GM19463 (cell line): ENCODE measurements at regions not wholly inside any gene's neighbourhood (a gene's known extent, or its start where the extent isn't known, plus 50 kb on each side); places are given as distances from the start of the nearest gene placed in this dataset.
A peak's percentile ranks its signal among the peaks of the same experiment; 100 is the strongest.

Experiments
- ATAC-seq: cut with Tn5 transposase; IDR thresholded peaks from one replicate; pipeline ENCODE4 v1.9.1; 2021; ENCODE audit warnings: mild to moderate bottlenecking, moderate library complexity; ENCODE audit not compliant: unreplicated experiment

DNA sequence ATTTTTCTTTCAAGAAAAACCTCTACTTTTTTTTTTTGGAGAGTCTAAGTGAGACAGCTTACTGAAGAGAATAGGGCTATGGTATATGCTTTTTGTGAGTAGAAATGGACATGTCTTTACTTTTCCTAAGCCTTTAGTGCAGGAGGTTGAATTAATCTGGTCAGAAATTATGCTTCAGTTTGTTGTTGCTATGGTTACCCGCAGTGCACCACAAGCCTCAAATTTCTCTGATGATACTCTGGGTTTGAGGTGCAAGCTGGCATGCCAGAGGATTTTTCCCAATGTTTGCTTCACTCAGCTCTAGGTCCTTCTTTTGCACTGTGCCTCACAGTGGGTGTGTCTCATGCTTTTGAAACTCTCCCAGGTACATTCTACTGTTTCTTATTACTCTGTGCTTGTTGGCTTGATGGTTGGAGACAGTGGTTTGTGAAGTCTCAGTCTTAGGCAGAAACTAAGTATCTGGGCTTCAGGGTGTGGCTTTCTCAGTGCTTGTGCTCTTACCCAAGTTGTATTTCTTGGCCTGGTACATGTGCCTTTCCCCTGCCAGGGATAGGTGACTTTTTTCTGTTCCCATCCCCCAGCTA is 278.3 kb downstream of the RBM43 start:
- no peak for ATAC-seq

DNA sequence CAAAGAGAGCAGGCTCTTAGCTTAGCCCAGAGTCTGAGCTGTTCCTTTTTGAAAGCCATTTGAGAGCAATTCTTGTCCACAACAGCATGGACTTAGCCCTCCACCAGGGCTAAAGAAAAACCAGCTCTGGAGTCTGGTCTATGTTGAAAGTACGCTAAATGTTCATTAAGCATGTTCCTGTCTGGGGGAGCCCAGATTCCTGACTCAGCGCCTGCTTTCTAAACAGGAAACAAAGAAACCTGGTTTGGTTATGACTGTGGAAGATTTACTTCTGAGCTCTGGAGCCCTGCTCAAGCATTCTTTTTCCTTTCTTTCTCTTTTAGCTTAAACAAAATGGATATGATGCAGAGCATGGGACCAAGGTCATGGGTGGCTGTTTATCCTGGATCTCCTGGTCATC is 279.8 kb downstream of the RBM43 start:
- no peak for ATAC-seq

DNA sequence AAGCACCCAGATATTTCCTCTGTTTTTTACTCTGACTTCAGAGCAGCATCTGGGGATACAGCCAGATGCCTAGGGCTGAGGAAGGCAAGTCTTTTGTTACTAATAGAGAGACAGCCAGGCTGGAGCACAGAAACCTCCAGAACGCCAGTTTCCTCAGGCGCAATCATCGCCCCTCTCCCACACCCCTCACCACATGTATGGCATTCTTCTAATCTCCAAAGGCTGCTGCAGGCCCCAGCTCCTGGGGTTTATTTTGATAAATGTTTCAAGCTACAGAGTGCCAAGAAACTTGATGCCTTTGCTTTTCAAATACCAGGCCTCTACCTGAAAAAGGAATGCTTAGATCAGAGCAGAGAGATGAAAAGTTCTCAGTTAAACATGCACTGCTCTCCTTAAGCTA is 283.6 kb downstream of the RBM43 start:
- no peak for ATAC-seq

DNA sequence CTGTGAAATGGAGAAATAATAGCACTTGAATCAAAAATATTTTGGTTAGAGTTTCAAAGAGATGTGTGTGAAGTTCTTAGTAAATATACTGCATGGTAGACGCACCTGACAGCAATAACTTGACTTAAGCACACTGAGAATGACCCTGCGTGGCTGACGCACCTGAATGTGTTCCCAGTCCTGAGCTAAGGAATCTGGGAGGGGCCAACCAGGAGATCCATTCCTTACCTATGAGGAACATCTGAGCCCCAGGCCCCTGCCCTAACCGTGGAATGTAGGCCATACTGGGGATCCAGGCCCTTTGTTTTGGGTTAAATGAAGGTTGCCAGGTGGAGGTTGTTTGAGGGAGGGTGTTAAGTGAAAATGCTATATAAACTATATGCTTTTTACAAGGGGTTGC is 284.4 kb downstream of the RBM43 start:
- no peak for ATAC-seq

- no peak for ATAC-seq
Observed at GRCh38 chr2:150976604-150977003, 285.1 kb downstream of the RBM43 start.

GRCh38 chr2:150974864-150975263 is 286.8 kb downstream of the RBM43 start:
- ATAC-seq: no peak

DNA sequence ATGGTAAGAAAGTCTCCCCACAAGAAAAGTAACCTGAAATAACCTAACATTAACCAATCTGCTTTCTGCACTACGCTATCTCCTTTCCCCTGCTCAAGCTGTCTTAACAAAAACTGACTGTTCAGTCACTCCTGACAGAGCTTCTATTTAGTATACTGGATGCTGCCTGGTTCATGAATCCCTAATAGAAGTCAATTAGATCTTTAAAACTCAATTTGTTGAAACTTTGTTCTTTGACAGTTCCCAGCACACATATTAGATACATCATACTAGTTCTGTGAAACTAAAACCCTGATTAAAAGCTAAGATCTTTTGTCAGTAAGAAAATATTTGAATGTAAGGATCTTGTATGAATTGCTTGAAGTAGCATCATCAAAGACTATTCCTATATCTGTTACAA is 287.4 kb downstream of the RBM43 start:
- no peak for ATAC-seq

GRCh38 chr2:150971910-150972309 is 289.8 kb downstream of the RBM43 start:
- ATAC-seq: no peak

GRCh38 chr2:150963336-150963735 is 298.3 kb downstream of the RBM43 start:
- no peak for ATAC-seq

DNA sequence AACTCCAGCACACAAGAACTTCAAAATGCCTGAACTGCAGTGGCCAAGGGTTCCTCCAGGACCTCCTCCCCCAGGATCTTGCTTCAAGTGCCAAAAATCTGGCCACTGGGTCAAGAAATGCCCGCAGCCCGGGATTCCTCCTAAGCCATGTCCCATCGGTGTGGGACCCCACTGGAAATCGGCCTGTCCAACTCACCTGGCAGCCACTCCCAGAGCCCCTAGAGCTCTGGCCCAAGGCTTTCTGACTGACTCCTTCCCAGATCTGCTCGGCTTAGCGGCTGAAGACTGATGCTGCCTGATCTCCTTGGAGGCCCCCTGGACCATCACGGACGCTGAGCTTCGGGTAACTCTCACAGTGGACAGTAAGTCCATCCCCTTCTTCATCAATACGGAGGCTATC is 306.4 kb downstream of the RBM43 start:
- no peak for ATAC-seq

- ATAC-seq: no peak
Observed at GRCh38 chr2:150946831-150947230, 314.8 kb downstream of the RBM43 start.

- ATAC-seq: peak; percentile 69
Observed at GRCh38 chr2:150944315-150944714, 317.3 kb downstream of the RBM43 start.

DNA sequence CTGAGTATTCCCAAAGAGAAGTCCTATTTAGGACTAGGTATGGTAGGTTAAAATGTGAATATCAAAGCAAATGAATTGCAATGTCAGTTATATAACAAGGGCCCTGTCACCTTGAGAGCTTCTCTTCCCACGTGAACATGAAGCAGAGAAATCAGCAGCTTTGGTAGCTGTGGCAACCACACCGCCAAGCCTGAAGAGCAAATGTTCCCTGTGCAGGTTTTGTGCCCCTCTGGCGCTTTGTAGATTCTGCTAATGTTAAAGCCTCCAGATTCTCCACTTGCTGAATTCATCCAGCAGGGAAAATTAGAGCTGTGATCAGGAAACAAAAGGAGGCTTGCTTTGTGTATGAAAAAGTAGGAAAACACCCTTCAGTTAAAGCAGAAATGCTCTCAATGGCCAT is 322.6 kb downstream of the RBM43 start:
- no peak for ATAC-seq

DNA sequence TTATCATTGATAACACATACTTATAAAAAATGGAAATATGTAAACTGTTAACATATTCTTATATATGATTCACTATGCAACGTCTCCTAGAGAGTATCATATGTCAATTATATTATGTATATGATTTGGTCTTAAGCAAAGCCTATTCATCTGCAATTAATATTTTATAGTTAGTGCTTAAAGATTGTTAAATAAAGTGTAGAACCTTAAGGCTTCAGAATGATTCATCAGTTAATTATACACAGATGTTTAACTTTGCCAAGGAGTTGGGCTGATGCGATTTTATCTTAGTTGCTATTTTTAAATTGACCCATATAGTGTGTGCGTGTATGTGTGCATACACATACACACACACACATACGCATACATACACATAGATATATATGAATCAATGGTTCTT is 323.1 kb downstream of the RBM43 start:
- ATAC-seq: no peak

DNA sequence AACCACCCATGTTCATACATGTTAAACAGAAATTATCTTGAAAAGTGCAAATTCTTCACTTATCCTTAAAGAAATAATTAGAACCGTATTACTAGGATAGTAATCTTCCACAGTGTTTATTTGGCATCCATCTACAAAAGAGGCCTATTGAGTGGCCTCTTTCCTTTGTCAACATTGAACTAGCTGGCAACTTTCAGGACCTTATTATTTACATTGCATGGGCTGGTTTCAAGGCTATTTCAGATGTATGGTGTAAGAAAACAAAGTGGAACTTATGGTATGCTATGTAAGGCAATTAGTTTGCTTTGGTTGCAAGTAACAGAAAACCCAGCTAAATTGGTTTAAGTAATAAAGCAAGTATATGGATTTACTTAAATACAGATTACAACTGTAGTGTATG is 324.6 kb downstream of the RBM43 start:
- no peak for ATAC-seq

- no peak for ATAC-seq
Observed at GRCh38 chr2:150931451-150931850, 330.2 kb downstream of the RBM43 start.

- ATAC-seq: no peak
Observed at GRCh38 chr2:150925611-150926010, 336.1 kb downstream of the RBM43 start.

DNA sequence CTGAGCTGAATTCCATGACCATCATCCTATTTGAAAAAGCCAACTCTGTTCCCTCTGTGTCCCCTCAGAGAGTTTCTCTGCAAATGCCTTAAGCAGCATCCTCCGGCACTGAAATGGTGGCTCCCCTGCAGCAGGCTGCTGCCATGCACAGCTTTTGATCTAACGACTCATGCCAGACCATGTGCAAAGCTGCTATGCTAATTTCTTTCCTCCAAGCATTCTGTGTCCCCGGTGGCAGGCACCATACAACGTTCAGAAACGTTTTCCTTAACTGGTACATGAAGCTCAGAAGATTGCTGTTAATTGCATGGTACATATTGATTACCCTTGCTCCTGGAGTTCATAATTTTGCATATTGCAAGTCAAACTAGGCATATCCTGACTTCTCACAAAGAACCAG is 336.8 kb downstream of the RBM43 start:
- ATAC-seq: no peak

- ATAC-seq: no peak
Observed at GRCh38 chr2:150919901-150920300, 341.8 kb downstream of the RBM43 start.

GRCh38 chr2:150917961-150918713 is 343.5 kb downstream of the RBM43 start:
- no peak for ATAC-seq

- no peak for ATAC-seq
Observed at GRCh38 chr2:150916467-150917396, 344.9 kb downstream of the RBM43 start.

DNA sequence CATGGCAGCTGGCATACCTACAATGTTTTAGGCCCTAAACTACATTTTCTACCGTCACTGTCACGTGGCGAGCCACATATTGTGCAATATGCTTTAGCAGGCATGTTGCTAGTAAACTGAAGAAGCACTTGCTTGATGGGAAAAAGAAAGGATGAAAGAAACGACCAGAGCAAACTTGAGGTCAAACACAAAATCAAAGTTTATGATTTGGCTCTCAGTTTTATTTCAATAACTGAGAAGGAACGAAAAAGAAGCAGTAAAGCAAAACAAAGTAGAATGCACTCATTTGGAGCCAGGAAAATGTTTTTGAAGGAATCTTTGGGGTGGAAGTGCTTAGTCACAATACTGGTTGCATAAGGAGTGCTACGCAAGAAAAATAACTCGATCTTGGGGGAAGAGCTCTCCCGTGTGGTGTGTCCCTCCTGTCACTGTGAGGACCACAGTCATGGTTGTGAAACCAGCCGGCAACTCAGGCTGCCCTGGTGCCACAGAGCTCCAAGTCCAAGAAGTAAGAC is 349.8 kb downstream of the RBM43 start:
- ATAC-seq: no peak
